ENCODE measurements at regions not wholly inside any gene's neighbourhood (a gene's known extent, or its start where the extent isn't known, plus 50 kb on each side); places are given as distances from the start of the nearest gene placed in this dataset.

GRCh38 chr12:97877404-97877803, 414.8 kb downstream of the RMST start:
- no peak overlapping the region for H3K56ac ChIP-seq (ENCODE audit: insufficient read length, low read depth, low read length)
- H3K4ac ChIP-seq (ENCODE audit: low read depth, low read length) = no peak overlapping the region
- no peak overlapping the region for H2BK120ac ChIP-seq (ENCODE audit: low read depth, low read length, poor library complexity, severe bottlenecking)
- H3K23ac ChIP-seq (ENCODE audit: insufficient read length, low read depth, low read length) = no peak overlapping the region
- no peaks in the 10 kb centered on the region for H4K20me1 ChIP-seq (ENCODE audit: control insufficient read depth, insufficient read depth, insufficient read length)
- H3K9me3 Mint-ChIP-seq = peaks cover 3 to 7% of the 10 kb centered on the region in 2 experiments; a peak in 3 of 5 replicates
- no peaks in the 10 kb centered on the region; a peak in 1 of 4 replicates for H3K4me1 Mint-ChIP-seq
- TF ChIP-seq CTCF (conservative IDR thresholded peaks at IDR 0.05) = no peak
- no peaks in the 10 kb centered on the region for H3K79me2 ChIP-seq (ENCODE audit: insufficient read depth, low read length)
- H2BK12ac ChIP-seq (ENCODE audit: insufficient read length, low read depth, low read length) = no peak overlapping the region
- no peaks in the 10 kb centered on the region for H3K27me3 ChIP-seq (ENCODE audit: insufficient read depth, low read length)
- H3K18ac ChIP-seq (ENCODE audit: insufficient read length, low read depth, low read length) = no peak overlapping the region
- DNase-seq = no peak
- no peak overlapping the region for H2BK5ac ChIP-seq (ENCODE audit: insufficient read length, low read length)
- H4K5ac ChIP-seq (ENCODE audit: insufficient read length, low read depth, low read length) = no peak overlapping the region
- no peaks in the 10 kb centered on the region for H3K9me3 ChIP-seq (ENCODE audit: control insufficient read depth, low read depth, low read length)
- H2BK20ac ChIP-seq (ENCODE audit: low read depth, low read length, poor library complexity, severe bottlenecking) = no peak overlapping the region
- no peaks in the 10 kb centered on the region for H3K79me1 ChIP-seq (ENCODE audit: insufficient read depth, low read depth, low read length, poor library complexity, severe bottlenecking)
- no peak overlapping the region for H3K27ac Mint-ChIP-seq
- H2AK5ac ChIP-seq (ENCODE audit: insufficient read length, low read length) = no peak overlapping the region
- H3K36me3 Mint-ChIP-seq (ENCODE audit: insufficient read depth in 1 of 3, low read depth in 3 of 3) = no peaks in the 10 kb centered on the region
- no peak overlapping the region for H2AFZ ChIP-seq (ENCODE audit: low read length)
- H3K27me3 Mint-ChIP-seq (ENCODE audit: low read depth) = no peaks in the 10 kb centered on the region
- H3K4me3 Mint-ChIP-seq = no peak overlapping the region
- H3T11ph ChIP-seq (ENCODE audit: low read length) = no peak overlapping the region
- no peak overlapping the region for H4K8ac ChIP-seq (replicated peaks; ENCODE audit: insufficient read length, low read depth, low read length)
- H3K27ac ChIP-seq (ENCODE audit: insufficient read length, low read depth, low read length) = no peak overlapping the region
- no peaks in the 10 kb centered on the region for H3K4me1 ChIP-seq (ENCODE audit: insufficient read depth, low read length)
- H3K9ac ChIP-seq (ENCODE audit: extremely low read depth, insufficient read length, low read length) = no peak overlapping the region
- no peak overlapping the region for H3K14ac ChIP-seq (ENCODE audit: insufficient read depth, low read length)
- H4K91ac ChIP-seq (ENCODE audit: insufficient read length, low read depth, low read length) = no peak overlapping the region
- no peak overlapping the region for H3K4me2 ChIP-seq (ENCODE audit: insufficient read depth, insufficient read length, low read length)
- no peaks in the 10 kb centered on the region for H3K23me2 ChIP-seq (ENCODE audit: insufficient read length, low read depth, low read length, poor library complexity, severe bottlenecking)
- H2BK15ac ChIP-seq (ENCODE audit: low read depth, low read length) = no peak overlapping the region

All from H9 (cell line).